Mesenchymal stem cell (in vitro differentiated cells and primary cell): ENCODE measurements at regions not wholly inside any gene's neighbourhood (a gene's known extent, or its start where the extent isn't known, plus 50 kb on each side); places are given as distances from the start of the nearest gene placed in this dataset.

ENCODE experiments used
- DNase-seq: peaks from one replicate; pipeline ENCODE4 v3.0.0-alpha.2; 2013
- H2AFZ ChIP-seq: one replicate; pipeline ENCODE4 v1.6.1; 2013; ENCODE audit warnings: low read depth, mild to moderate bottlenecking, control low read depth, inconsistent platforms, low read length, moderate library complexity
- H2AK5ac ChIP-seq: 2 replicates; pipeline ENCODE4 v1.6.1; 2013; ENCODE audit warnings: low read length, moderate library complexity, mild to moderate bottlenecking, inconsistent platforms; ENCODE audit not compliant: severe bottlenecking
- H2BK120ac ChIP-seq: one replicate; pipeline ENCODE4 v1.6.1; 2013; ENCODE audit warnings: low read depth, mild to moderate bottlenecking, inconsistent platforms, low read length, moderate library complexity
- H2BK12ac ChIP-seq, 2 experiments: one replicate each; pipeline ENCODE4 v1.6.1; 2013; ENCODE audit warnings: inconsistent platforms in 2 of 2, low read length in 2 of 2, mild to moderate bottlenecking in 2 of 2, moderate library complexity in 2 of 2, control low read depth in 1 of 2
- H2BK15ac ChIP-seq: one replicate; pipeline ENCODE4 v1.6.1; 2013; ENCODE audit warnings: mild to moderate bottlenecking, low read depth, inconsistent platforms; ENCODE audit not compliant: poor library complexity, severe bottlenecking
- H2BK5ac ChIP-seq: 2 replicates; pipeline ENCODE4 v1.6.1; 2013; ENCODE audit warnings: low read depth, mild to moderate bottlenecking, low read length, control low read depth, inconsistent platforms; ENCODE audit not compliant: poor library complexity, severe bottlenecking
- H3K14ac ChIP-seq, 2 experiments: one replicate each; pipeline ENCODE4 v1.6.1; 2013; ENCODE audit warnings: inconsistent platforms in 2 of 2, low read length in 2 of 2, control low read depth in 1 of 2, mild to moderate bottlenecking in 1 of 2, moderate library complexity in 1 of 2
- H3K18ac ChIP-seq, 2 experiments: one replicate each; pipeline ENCODE4 v1.6.1; 2013; ENCODE audit warnings: inconsistent platforms in 2 of 2, low read length in 2 of 2, control low read depth in 1 of 2, low read depth in 1 of 2, mild to moderate bottlenecking in 1 of 2
- H3K23ac ChIP-seq, 2 experiments: one replicate each; pipeline ENCODE4 v1.6.1; 2013; ENCODE audit warnings: inconsistent platforms in 2 of 2, low read length in 2 of 2, mild to moderate bottlenecking in 2 of 2, moderate library complexity in 2 of 2, control low read depth in 1 of 2
- H3K27ac ChIP-seq: 2 replicates; pipeline ENCODE4 v1.5.1; 2013; ENCODE audit warnings: mild to moderate bottlenecking, moderate library complexity, low read length, control low read depth, inconsistent platforms; ENCODE audit not compliant: poor library complexity, severe bottlenecking
- H3K27me3 ChIP-seq, 2 experiments: 2 replicates each; pipeline versions ENCODE4 v1.6.1 to v1.7.0; 2013; ENCODE audit warnings: low read length in 2 of 2, mild to moderate bottlenecking in 2 of 2, moderate library complexity in 2 of 2, control low read depth in 1 of 2, inconsistent platforms in 1 of 2; ENCODE audit not compliant: control insufficient read depth in 1 of 2, insufficient read depth in 1 of 2
- H3K36me3 ChIP-seq, 2 experiments: 2 replicates each; pipeline versions ENCODE4 v1.6.1 to v1.7.0; 2013; ENCODE audit warnings: low read length in 2 of 2, control low read depth in 1 of 2, inconsistent platforms in 1 of 2, low read depth in 1 of 2, mild to moderate bottlenecking in 1 of 2; ENCODE audit not compliant: insufficient read depth in 2 of 2, control insufficient read depth in 1 of 2
- H3K4ac ChIP-seq, 2 experiments: one replicate each; pipeline ENCODE4 v1.6.1; 2013; ENCODE audit warnings: inconsistent platforms in 2 of 2, low read length in 2 of 2, mild to moderate bottlenecking in 2 of 2, moderate library complexity in 2 of 2, control low read depth in 1 of 2, low read depth in 1 of 2
- H3K4me1 ChIP-seq: 2 replicates; pipeline ENCODE4 v1.6.1; 2013; ENCODE audit warnings: low read depth, low read length, control low read depth; ENCODE audit not compliant: control insufficient read depth, insufficient read depth
- H3K4me2 ChIP-seq: 2 replicates; pipeline ENCODE4 v1.6.1; 2013; ENCODE audit warnings: low read length, mild to moderate bottlenecking, inconsistent platforms; ENCODE audit not compliant: poor library complexity, severe bottlenecking
- H3K4me3 ChIP-seq, 2 experiments: 2 replicates each; pipeline versions ENCODE4 v1.5.1 to v1.7.0; 2013; ENCODE audit warnings: low read length in 2 of 2, mild to moderate bottlenecking in 2 of 2, control low read depth in 1 of 2, low read depth in 1 of 2; ENCODE audit not compliant: insufficient read depth in 1 of 2
- H3K79me1 ChIP-seq: replicated peaks from 2 replicates; pipeline ENCODE4 v1.6.1; 2013; ENCODE audit warnings: mild to moderate bottlenecking, control low read depth, low read length, inconsistent platforms; ENCODE audit not compliant: poor library complexity, severe bottlenecking
- H3K9ac ChIP-seq: 2 replicates; pipeline ENCODE4 v1.7.0; 2013; ENCODE audit warnings: mild to moderate bottlenecking, low read length, moderate library complexity
- H3K9me3 ChIP-seq: 2 replicates; pipeline ENCODE4 v1.7.0; 2013; ENCODE audit warnings: mild to moderate bottlenecking, low read length; ENCODE audit not compliant: control insufficient read depth
- H4K8ac ChIP-seq: one replicate; pipeline ENCODE4 v1.6.1; 2013; ENCODE audit warnings: inconsistent platforms, mild to moderate bottlenecking, low read length, moderate library complexity
- H4K91ac ChIP-seq: one replicate; pipeline ENCODE4 v1.6.1; 2013; ENCODE audit warnings: mild to moderate bottlenecking, low read length, inconsistent platforms
- WGBS: methylation state at CpG from one replicate; pipeline ENCODE4 v1.1.7; 2013; ENCODE audit warnings: mixed read lengths; 5-methylcytosine and 5-hydroxymethylcytosine counted together

GRCh38 chr5:124061663-124062062, 549.7 kb downstream of the CSNK1G3 start:
- H3K14ac ChIP-seq = no peak overlapping the region
- H2AK5ac ChIP-seq = no peak overlapping the region
- DNase-seq = peak; percentile 9
- H3K36me3 ChIP-seq = no peaks in the 10 kb centered on the region
- H2BK12ac ChIP-seq = no peak overlapping the region
- no CpG with 5 or more reads among the region's 1 CpG for WGBS
- H2AFZ ChIP-seq = no peak overlapping the region
- no peak overlapping the region for H2BK120ac ChIP-seq
- H3K23ac ChIP-seq = no peak overlapping the region
- H3K4ac ChIP-seq = no peak overlapping the region
- no peak overlapping the region for H3K27ac ChIP-seq
- no peak overlapping the region for H4K8ac ChIP-seq
- H3K79me1 ChIP-seq = no peaks in the 10 kb centered on the region
- no peak overlapping the region for H3K9ac ChIP-seq
- H3K18ac ChIP-seq = no peak overlapping the region
- H3K4me2 ChIP-seq = no peak overlapping the region
- H3K4me1 ChIP-seq = peaks cover 3% of the 10 kb centered on the region
- no peaks in the 10 kb centered on the region for H3K9me3 ChIP-seq
- H4K91ac ChIP-seq = no peak overlapping the region
- no peaks in the 10 kb centered on the region for H3K27me3 ChIP-seq
- H3K4me3 ChIP-seq = no peak overlapping the region
- H2BK15ac ChIP-seq = no peak overlapping the region
- no peak overlapping the region for H2BK5ac ChIP-seq

GRCh38 chr5:124061068-124061430, 549.1 kb downstream of the CSNK1G3 start:
- Histone ChIP-seq H2BK5ac (no peak overlapping the region), H4K91ac (no peak overlapping the region), H3K4ac (no peak overlapping the region), H3K36me3 (no peaks in the 10 kb centered on the region), H3K4me2 (no peak overlapping the region), H3K4me1 (peaks cover 3% of the 10 kb centered on the region), H3K4me3 (no peak overlapping the region), H2BK15ac (no peak overlapping the region), H3K18ac (no peak overlapping the region), H2BK120ac (no peak overlapping the region), H2AK5ac (no peak overlapping the region), H3K14ac (no peak overlapping the region), H2AFZ (no peak overlapping the region), H3K9ac (no peak overlapping the region), H3K23ac (no peak overlapping the region), H3K79me1 (no peaks in the 10 kb centered on the region), H3K27me3 (peaks cover 0 to 3% of the 10 kb centered on the region in 2 experiments), H4K8ac (no peak overlapping the region), H3K9me3 (no peaks in the 10 kb centered on the region), H3K27ac (no peak overlapping the region), H2BK12ac (no peak overlapping the region)
- 100% methylated on average over 2 of the region's 4 CpGs for WGBS
- DNase-seq = no peak

- Histone ChIP-seq H3K4me3 (no peak overlapping the region), H2BK120ac (no peak overlapping the region), H3K4me2 (no peak overlapping the region), H2AFZ (no peak overlapping the region), H3K4ac (no peak overlapping the region), H3K36me3 (no peaks in the 10 kb centered on the region), H3K14ac (no peak overlapping the region), H3K4me1 (peaks cover 3% of the 10 kb centered on the region), H3K9ac (no peak overlapping the region), H2AK5ac (no peak overlapping the region), H3K79me1 (no peaks in the 10 kb centered on the region), H4K8ac (no peak overlapping the region), H3K23ac (no peak overlapping the region), H3K9me3 (no peaks in the 10 kb centered on the region), H4K91ac (no peak overlapping the region), H3K18ac (no peak overlapping the region), H2BK12ac (no peak overlapping the region), H3K27ac (no peak overlapping the region), H3K27me3 (peaks cover 0 to 5% of the 10 kb centered on the region in 2 experiments), H2BK5ac (no peak overlapping the region), H2BK15ac (no peak overlapping the region)
- no peak for DNase-seq
- 91% methylated on average over 3 of the region's 5 CpGs for WGBS
Measured at GRCh38 chr5:124060413-124061067, 548.6 kb downstream of the CSNK1G3 start.

GRCh38 chr5:124060011-124060410, 548.0 kb downstream of the CSNK1G3 start:
- no peak overlapping the region for H2AFZ ChIP-seq
- no peak overlapping the region for H3K23ac ChIP-seq
- H3K4ac ChIP-seq = no peak overlapping the region
- no peak overlapping the region for H3K4me3 ChIP-seq
- H2BK5ac ChIP-seq = no peak overlapping the region
- no peaks in the 10 kb centered on the region for H3K36me3 ChIP-seq
- DNase-seq = no peak
- H3K4me2 ChIP-seq = no peak overlapping the region
- H3K18ac ChIP-seq = no peak overlapping the region
- no peak overlapping the region for H2BK12ac ChIP-seq
- H2BK120ac ChIP-seq = no peak overlapping the region
- no peak overlapping the region for H2AK5ac ChIP-seq
- H4K91ac ChIP-seq = no peak overlapping the region
- H2BK15ac ChIP-seq = no peak overlapping the region
- H3K14ac ChIP-seq = no peak overlapping the region
- H3K9ac ChIP-seq = no peak overlapping the region
- no peaks in the 10 kb centered on the region for H3K9me3 ChIP-seq
- H3K27ac ChIP-seq = no peak overlapping the region
- peaks cover 3% of the 10 kb centered on the region for H3K4me1 ChIP-seq
- no peaks in the 10 kb centered on the region for H3K79me1 ChIP-seq
- H4K8ac ChIP-seq = no peak overlapping the region
- peaks cover 0 to 5% of the 10 kb centered on the region in 2 experiments for H3K27me3 ChIP-seq
